Middle frontal gyrus (tissue), 1 donor: ENCODE measurements at regions not wholly inside any gene's neighbourhood (a gene's known extent, or its start where the extent isn't known, plus 50 kb on each side); places are given as distances from the start of the nearest gene placed in this dataset.
A peak's percentile ranks its signal among the peaks of the same experiment; 100 is the strongest.
"Not testable (repeated sequence)": the region's sequence is repeated elsewhere in the genome, so short reads cannot be mapped to it uniquely, and the experiment has no call there.

ENCODE experiments used
- DNase-seq: peaks from one replicate; pipeline ENCODE4 v3.0.0-alpha.2; 2015; ENCODE audit warnings: low spot score; ENCODE audit errors: extremely low spot score

DNA sequence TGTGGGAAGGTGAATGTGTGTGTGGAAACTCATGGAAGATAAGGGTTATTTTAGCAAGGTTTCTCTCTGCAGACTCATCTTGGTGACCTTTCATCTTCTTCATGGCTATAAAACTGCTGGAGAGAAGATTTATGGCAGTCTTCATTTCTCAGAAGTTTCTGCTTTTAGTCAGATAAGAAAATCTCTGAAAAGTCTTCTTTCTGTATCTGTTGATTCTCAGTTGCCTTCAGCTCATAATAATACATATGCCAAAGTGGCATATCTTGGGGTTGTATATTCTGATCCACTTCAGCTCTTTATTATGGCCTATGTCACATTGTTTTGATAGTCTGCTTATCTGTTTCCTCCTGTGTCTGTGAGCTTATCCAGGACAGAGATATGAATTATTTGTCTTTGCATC lies 143.3 kb upstream of the TMTC4 start:
- no peak for DNase-seq

DNA sequence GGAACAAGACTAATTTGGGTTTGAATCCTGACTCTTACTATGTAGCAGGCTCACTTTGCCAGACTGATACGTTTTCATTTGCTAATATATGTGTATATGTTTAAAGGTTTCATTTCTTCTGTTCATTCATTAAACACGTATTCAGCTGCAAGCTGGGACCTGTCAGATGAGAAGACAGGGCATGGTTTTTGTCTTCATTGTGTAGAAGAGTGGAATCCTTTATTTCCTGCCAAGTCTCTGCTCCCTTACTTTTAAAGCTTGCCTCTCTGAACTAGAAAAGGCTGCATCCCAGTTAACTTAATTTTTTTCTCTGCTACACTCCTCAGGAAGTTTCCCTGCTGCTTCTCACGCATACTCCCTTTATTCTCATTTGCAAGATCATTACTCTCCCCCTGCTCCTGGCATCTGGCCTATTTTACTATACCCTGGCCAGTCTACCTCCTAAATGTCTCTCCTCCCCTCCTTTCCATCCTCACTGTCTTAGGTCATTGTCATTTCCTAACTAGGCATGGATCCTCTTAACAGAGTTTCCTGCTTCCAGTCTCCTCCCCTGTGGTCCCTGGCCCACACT lies 141.0 kb upstream of the TMTC4 start:
- no peak for DNase-seq

DNA sequence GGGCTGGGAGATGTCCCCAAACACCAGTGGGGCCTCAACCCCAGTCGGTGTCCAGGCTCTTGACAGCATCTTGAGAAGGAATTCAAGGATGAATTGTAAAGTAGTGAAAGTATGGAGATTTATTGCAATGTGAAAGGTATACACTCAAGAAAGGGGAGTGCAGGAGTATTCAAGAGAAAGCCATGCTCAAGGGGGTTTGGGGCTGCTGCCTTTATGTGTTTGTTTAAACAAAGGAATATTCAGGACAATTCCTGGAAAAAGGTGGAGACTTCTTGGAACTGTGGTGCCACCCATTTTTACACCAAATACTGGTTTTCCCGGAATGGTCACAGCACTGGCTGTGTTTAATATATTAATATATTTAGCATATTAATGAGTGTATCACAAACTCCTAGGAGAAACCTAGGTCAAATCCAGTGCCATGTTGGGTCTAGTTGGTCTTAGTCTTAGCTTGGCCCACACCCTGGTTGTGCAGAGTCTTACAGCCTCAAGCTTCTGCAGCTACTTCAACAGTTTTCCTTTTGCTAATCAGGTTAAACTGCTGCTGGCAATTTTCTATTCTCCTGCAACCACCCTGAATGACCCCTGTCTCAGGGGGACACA lies 138.5 kb upstream of the TMTC4 start:
- no peak for DNase-seq

DNA sequence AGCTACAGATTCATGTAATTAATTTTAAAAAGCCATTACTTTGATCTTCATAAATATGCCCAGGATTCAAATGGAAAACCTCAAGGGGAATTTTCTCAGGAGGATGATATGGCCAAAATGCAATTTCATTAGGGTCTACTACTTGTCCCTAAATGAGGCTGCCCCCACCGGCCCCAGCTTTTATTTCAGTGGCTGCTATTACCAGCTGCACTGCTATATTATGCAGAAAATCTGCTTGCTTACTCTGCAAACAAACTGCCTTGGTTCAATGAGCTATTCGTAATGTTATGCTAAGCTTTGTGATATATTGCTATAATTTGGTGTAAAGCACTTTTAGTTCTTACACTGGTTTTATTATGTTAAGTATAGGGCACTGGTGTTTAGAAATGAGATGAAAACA lies 137.3 kb upstream of the TMTC4 start:
- no peak for DNase-seq

DNA sequence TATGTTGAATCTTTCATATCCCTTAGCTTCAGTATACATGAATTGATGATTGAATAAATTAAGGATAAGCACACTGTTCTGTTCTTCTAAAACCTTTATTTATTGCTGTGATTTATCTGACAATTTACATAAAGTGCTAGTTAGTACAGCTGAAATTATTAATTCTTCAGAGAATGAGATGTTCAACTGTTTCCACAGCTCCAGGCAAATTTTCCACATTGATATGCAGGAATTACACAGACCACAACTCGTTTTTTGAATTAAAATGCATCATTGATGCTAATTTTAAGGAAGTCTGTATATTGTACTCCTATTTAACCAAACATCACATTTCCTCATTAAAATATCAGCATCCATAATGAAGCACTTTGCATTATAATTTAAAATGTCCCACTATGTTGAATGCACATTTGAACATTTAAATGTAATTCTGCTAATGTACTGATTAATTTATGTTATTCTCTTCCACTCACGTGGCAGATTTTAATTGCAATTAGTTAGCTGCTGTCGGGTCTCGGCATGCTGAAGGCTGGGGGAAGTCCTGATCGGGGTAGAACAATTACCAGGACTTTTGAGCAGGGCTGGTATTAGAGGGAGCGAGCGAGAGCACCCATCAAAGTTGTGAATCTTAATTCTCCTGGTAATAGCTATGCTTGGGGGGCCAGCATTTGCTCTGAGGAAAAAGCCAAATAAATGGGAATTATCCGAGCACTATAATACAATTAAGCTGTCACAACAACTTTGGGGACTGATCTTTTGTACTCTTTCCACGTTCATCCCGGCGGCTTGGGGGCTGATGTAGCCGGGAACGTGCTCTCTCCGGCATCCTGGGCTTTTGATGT lies 136.7 kb upstream of the TMTC4 start:
- DNase-seq = no peak

DNA sequence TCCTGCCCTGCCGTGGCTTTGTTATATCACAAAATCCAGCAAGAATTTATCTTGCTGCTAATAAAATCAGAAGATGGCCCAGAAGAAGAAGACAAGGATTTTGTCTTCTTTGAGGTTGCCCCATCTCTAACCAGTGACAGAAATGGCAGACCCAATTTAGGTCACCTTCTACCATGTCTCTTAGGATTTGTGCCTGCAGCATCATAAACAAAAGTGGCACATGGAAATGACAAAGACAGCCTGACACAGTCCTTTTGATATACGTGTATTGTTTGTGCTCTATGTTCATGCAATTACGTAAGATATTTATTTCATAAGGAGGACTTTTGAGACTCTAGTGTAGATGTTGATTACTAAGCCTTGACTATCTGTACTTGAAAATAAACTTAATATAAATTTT lies 135.9 kb upstream of the TMTC4 start:
- no peak for DNase-seq

DNA sequence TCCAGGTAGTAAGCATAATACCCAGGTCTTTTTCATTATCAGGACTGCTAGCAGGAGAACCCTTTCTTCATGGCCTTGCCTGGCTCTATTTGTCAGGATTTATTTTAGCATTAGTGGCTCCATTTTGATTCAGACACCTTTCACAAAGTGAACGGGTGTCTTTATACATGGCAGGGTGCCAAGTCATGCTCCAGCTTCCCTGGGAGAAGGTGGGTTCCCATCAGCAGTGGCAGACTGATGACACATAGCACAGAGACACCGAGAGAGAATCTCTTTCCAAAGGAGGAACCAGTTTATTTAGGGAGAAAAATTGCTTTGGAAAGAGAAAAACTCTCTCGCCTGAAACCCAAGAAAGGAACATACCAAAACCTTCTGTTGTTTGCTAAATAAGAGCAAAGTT lies 135.3 kb upstream of the TMTC4 start:
- DNase-seq = no peak

DNA sequence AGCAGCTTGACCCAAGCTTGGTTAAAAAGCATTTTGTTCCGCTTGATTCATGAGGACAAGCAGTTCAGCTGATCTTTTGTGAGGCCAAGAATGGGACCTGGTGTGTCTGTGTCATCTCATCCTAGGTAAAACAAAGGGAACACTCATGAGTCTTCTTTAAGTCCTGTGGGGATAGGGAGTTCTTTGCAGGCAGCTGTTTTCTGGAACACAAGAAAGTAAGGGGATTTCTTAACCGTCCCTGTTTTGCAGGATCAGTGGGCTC lies 134.5 kb upstream of the TMTC4 start:
- no peak for DNase-seq

DNA sequence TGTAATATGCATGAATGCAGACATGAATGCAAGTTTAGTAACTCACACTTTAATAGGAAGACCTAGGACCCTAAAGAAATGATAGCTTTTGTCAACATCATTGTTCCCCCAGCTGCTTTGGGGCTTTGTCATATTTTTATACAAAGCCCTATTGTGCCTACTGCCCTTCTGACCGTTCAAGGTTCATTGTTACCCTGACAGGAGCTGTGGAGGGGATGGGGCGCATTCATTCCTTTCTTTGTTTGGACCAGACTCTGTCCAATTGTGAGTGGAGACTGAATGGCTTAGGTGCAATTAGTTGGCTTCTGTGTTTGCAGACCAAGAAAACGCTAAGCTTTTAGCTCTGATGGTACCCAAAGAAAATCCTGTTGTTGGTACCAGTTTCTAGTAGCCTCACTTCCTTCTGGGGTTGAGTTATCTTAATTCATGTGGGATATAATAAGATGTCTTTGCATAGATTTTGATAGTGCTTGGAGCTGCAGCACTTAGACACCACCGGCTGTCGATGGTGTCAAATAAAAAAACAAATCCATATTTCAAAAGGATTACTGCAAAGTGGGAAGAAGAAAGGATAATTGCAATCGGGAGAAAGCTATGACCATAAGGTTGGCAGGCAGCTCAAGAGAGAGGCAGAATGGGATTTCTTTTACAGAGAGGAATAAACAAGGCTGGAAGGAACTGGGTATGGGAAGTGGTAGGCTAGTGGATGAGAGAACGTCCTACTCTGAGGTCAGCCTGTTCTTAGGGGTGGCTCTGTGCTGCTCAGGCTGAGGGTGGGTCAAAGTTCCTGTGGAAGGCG lies 133.9 kb upstream of the TMTC4 start:
- DNase-seq = no peak

DNA sequence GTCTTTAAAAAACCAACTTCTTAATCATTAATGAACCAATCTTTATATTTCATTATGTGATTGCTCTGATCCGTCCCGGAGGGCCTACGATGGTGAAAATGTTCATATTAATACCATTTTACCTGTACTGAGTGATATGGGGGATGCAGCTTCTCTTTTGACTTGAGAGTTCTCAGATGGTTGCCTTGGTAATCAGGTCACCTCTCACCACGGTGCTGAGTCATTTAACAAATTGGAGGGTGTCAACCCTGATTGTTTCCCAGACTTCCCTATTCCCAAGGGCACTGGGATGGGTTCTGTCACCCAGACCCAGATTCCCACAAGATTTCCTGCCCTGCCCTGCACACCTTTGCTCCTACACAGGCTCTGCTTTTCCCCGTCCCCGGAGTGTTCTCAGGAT lies 128.5 kb upstream of the TMTC4 start:
- no peak for DNase-seq

DNA sequence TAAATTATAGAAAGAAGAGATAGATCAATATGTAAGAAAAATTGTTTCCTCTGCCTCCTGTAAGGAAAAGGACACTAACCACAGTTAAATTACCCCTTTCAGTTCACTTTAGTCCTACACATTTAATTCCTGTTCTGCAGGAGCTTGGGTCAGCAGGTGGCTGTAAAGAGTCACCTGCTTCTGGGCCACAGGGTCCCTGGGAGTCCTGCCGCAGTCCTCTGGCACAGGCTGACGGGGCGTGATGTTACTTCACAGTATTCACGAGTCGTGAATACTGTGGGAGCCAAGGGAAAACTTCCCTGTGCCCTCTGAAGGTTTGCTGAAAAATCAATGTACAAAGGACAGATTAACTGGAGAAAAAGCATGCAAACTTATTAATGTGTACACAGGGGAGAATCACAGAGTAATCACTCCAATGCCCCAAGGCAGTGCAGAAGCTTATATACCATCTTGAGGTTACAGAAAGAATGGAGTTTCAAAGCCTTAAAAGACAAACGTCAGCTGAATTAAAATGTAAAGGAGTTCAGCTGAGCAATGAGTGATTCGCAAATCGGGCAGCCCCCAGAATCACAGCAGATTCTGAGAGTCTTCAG lies 125.8 kb upstream of the TMTC4 start:
- no peak for DNase-seq

DNA sequence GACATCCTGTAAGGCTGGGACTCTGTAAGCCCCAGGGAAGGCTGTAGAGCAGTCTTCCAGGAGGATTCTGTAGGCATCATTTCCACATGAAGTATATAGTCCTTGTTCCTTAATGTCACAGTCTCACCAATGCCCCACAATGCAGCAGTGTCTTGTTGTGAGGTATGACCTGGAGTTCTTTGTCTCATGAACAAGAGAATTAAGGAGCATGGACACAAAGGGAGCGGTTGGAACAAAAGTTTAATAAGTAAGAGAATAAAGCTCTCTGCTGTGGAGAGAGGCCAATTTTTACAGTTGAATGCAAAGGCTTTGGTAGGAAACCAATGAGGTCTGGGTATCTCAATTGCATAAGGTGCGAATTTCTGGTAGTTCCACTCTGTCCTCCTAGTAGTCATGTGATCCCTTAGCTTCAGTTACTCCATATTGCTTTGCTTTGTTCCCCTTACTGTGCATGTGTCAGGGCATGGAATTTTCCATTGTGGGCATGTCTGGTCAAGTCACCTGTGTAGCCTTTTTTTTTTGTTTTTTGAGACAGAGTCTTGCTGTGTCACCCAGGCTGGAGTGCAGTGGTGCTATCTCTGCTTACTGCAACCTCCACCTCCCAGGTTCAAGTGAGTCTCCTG lies 124.3 kb upstream of the TMTC4 start:
- no peak for DNase-seq

DNA sequence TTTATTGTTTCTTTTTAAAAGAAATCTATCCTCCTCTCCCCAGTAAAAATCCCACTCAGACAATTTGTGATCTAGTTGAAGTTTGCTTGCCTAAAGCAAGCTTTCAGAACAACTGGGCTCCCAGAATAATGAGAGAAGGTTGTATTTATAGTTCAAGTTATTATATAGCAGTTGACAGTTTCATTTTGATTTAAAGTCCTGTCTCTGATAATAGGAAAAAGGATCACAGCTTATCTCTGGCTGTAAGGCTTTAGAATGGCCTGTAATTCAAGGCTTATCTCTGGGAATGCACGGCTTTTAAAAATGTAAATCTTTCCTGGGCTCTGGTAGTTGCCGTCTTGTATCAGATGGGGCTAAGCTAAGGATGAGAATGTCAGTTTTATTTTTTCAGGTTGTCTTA lies 123.3 kb upstream of the TMTC4 start:
- DNase-seq = no peak

DNA sequence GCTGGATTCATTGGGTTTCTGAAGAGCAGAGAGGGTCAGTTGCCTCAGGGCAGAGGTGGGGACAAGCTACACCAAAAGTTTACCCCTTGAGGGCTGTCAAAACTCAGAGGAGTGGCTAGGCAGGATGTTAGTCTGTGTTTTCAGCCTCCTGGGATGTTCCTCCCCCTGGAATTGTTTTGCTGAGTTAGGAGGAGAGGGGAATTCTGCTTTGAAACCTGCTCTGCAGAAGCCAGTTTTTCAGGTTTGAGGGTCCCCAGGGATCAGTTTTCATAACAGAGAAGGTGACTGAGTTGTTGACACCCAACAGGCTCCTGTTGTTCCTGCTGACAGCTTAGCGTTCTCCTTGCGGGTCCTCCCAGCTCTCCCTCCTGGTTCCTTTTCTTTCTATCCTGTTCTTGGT lies 121.9 kb upstream of the TMTC4 start:
- DNase-seq = no peak

DNA sequence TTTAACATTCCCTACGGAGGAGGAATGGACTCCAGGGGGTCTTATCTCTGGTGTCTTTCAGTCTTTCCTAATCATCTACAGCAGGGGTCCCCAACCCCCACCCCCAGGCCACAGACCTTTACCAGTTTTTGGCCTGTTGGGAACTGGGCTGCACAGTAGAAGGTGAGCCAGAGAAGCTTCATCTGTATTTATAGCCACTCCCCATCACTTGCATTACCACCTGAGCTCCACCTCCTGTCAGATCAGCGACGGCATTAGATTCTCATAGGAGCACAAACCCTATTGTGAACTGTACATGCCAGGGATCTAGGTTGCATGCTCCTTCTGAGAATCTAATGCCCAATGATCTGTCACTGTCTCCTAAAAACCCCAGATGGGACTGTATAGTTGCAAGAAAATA lies 120.0 kb upstream of the TMTC4 start:
- no peak for DNase-seq

DNA sequence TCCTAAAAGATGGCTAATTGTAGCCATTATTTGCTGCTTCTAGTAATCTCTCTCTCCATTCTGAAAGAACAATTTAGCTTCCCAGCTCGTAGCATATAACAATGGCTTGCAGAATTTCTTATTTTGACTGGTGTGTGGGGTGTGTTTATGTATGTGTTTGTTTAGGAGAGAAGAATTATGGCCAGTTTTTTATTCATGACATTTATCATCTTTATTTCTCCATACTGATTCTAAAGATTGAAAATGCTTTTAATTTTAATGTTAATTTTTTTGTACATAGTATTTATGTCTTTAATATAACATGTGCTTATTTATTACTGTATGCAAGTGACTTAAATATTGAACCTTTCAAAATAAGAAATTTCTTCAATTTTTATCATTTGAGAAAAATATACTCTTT lies 115.8 kb upstream of the TMTC4 start:
- DNase-seq = no peak

DNA sequence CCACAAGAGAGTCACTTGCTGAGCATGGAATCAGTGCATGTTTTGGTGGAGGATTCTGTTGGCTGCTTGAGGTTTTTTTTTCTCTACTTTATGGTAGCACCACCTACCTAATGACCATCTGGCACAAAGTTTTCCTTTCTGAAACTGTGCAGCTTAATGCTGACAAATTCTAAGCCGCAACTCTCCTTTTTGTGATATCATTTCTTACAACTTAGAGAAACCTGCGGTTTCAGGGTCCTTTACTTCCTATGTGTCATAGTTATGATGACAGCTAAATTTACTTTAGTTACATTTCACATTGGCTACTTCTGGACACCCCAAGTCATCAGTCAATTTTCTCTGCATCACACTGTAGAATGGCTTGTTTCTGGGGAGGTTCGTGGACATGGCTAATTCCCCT lies 115.4 kb upstream of the TMTC4 start:
- no peak for DNase-seq

DNA sequence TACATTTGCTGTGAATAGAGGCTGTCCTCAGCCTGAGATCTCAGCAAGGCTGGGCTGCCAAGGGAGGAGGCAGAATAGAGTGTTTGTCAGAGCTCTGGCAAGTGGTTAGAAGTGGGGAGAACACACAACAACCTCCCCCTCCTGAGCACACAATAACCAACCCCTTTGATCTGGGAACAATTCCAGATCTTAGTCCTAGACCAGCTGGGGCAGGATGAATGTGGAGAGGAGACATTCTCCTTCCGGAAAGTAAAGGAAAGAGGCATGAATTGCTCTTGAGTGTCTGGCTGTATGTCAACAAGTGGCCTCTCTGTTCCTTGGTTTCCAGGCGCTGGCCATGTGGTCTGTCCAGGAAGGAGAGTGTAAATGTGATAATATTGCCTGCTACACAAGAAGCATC lies 114.9 kb upstream of the TMTC4 start:
- DNase-seq = peak; percentile 32

DNA sequence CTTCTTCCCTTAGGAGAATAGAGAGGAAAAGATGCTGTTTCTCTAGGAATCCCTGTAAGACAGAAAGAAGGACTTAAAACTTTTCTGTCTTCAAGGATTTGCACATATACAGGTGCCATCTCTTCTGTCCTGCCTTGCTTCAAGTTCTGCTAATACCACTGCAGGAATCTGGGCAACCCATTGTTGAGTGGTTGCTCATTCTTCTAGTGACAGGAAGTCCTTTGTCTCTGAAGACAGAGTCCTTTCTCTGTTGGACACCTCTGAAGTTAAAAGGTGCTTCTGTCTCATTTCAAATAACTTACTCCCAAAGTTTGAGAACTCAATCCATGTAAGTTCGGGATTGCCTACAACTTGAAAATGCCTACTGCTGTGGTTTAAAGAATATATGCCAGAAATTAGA lies 114.4 kb upstream of the TMTC4 start:
- no peak for DNase-seq

DNA sequence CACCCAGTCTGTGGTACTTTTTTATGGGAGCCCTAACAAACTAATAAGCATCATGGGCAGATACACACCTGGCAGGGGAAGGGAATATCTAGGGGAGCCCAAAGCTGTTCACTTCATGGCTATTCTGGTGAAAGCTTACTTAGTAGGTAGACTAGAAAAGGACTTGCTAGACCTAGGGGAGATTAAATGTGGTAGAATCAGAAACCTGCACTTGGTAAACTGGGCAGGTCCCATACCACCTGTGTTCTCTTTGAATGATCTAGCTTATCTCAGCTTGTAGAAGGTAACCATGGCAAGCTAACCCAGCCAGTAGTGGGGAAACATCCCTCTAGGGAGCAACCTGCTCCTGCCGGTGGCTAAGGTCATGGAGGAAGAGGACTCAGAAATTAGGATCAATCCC lies 113.9 kb upstream of the TMTC4 start:
- no peak for DNase-seq

DNA sequence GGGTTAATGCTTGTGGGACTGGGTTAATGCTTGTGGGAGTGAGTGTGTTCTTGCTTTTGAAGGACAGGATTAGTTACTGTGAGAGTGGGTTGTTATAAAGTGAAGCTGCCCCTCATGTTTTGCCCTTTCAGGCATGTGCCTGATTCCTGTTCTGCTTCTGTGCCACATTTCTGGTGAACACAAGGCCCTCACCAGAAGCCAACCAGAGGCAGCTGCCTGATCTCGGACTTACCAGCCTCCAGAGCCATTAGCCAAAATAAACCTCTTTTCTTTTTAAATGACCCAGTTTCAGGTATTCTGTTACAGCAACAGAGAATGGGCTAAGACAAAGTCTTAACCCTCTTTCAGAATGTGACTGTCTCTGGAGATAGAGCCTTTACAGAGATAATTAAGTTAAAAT lies 113.3 kb upstream of the TMTC4 start:
- no peak for DNase-seq

DNA sequence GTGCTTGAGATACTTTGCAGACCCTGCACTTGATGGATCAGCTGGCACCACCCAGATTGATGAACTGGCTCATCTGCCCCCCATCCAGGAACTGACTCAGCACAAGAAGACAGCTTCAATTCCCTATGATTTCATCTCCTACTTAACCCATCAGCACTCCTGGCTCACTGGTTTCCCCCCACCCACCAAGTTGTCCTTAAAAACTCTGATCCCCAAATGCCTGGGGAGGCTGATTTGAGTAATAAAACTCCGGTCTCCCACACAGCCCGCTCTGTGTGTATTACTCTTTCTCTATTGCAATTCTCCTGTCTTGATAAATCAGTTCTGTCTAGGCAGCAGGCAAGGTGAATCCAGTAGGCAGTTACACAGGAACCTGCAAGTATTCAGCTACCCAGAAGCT lies 102.1 kb upstream of the TMTC4 start:
- not testable (repeated sequence) for DNase-seq
